Glomerular endothelial cell (primary cell): ENCODE measurements at regions not wholly inside any gene's neighbourhood (a gene's known extent, or its start where the extent isn't known, plus 50 kb on each side); places are given as distances from the start of the nearest gene placed in this dataset.
"Not testable (repeated sequence)": the region's sequence is repeated elsewhere in the genome, so short reads cannot be mapped to it uniquely, and the experiment has no call there.

Experiments used
- DNase-seq: peaks from one replicate; pipeline ENCODE4 v3.0.0-alpha.2; 2011; ENCODE audit warnings: low read depth, low spot score; ENCODE audit errors: extremely low read depth

GRCh38 chrX:1105031-1105430 is 107.4 kb downstream of the CRLF2 start:
- not testable (repeated sequence) for DNase-seq

- DNase-seq: no peak
These were observed 109.1 kb downstream of the CRLF2 start for GRCh38 chrX:1103360-1103759.

- no peak for DNase-seq
These were observed 109.7 kb downstream of the CRLF2 start for GRCh38 chrX:1102786-1103185.

GRCh38 chrX:1102221-1102620 is 110.2 kb downstream of the CRLF2 start:
- not testable (repeated sequence) for DNase-seq

GRCh38 chrX:1099146-1099770 is 113.2 kb downstream of the CRLF2 start:
- no peak for DNase-seq

- no peak for DNase-seq
These were observed 115.1 kb downstream of the CRLF2 start for GRCh38 chrX:1097328-1097727.

GRCh38 chrX:1094566-1095333 is 117.7 kb downstream of the CRLF2 start:
- DNase-seq: no peak

GRCh38 chrX:1093586-1094421 is 118.6 kb downstream of the CRLF2 start:
- DNase-seq: no peak

- DNase-seq: no peak
These were observed 119.3 kb downstream of the CRLF2 start for GRCh38 chrX:1093121-1093520.

- DNase-seq: no peak
These were observed 125.7 kb downstream of the CRLF2 start for GRCh38 chrX:1086444-1087409.

- not testable (repeated sequence) for DNase-seq
These were observed 126.6 kb downstream of the CRLF2 start for GRCh38 chrX:1085871-1086270.

GRCh38 chrX:1084689-1085088 is 127.8 kb downstream of the CRLF2 start:
- DNase-seq: no peak

GRCh38 chrX:1076871-1077651 is 135.4 kb downstream of the CRLF2 start:
- DNase-seq: no peak

- no peak for DNase-seq
These were observed 136.7 kb downstream of the CRLF2 start for GRCh38 chrX:1075741-1076140.

GRCh38 chrX:1075156-1075555 is 137.3 kb downstream of the CRLF2 start:
- DNase-seq: no peak

- DNase-seq: no peak
These were observed 137.7 kb downstream of the CRLF2 start for GRCh38 chrX:1074755-1075154.

- no peak for DNase-seq
These were observed 138.3 kb downstream of the CRLF2 start for GRCh38 chrX:1074172-1074571.

GRCh38 chrX:1072637-1073377 is 139.6 kb downstream of the CRLF2 start:
- no peak for DNase-seq

GRCh38 chrX:1071351-1071750 is 141.1 kb downstream of the CRLF2 start:
- DNase-seq: no peak
